Epithelial cell of esophagus (primary cell): ENCODE measurements at regions not wholly inside any gene's neighbourhood (a gene's known extent, or its start where the extent isn't known, plus 50 kb on each side); places are given as distances from the start of the nearest gene placed in this dataset.
"Not testable (repeated sequence)": the region's sequence is repeated elsewhere in the genome, so short reads cannot be mapped to it uniquely, and the experiment has no call there.

Experiments
- DNase-seq: peaks from one replicate; pipeline ENCODE4 v3.0.0; 2010; ENCODE audit warnings: low read depth
- H3K4me3 ChIP-seq: 2 replicates; pipeline ENCODE4 v1.5.1; 2011; ENCODE audit warnings: mild to moderate bottlenecking, low read length, control low read depth
- CTCF ChIP-seq: IDR thresholded peaks from 2 replicates; pipeline ENCODE4 v1.5.1; 2011; ENCODE audit warnings: low read depth, mild to moderate bottlenecking, low read length, control low read depth, inconsistent platforms; ENCODE audit not compliant: insufficient read depth; ENCODE audit errors: missing control alignments

GRCh38 chr6:21333715-21334114 is 259.8 kb upstream of the SOX4 start:
- DNase-seq, result no peak
- H3K4me3 ChIP-seq, result no peak overlapping the region
- no peak for TF ChIP-seq CTCF

DNA sequence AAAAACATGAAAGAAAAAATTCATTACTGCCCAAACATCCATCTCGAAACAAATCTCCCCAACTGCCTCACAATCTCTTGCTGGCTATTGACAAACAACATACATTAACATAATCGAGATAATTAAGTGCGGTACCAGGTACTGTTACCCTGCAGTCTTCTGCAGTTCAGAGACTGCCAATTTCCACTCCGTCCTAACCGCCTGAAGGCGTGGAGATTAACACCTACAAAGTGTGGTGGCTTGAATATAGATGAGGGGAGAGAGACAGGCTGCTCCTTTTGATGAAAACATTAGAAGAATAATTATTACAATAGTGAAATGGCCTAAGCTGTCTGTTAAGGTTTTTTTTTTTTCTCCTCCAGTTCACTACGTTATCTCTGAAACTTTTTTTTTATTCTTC is 258.9 kb upstream of the SOX4 start:
- no peak for TF ChIP-seq CTCF
- H3K4me3 ChIP-seq, result no peak overlapping the region
- no peak for DNase-seq

DNA sequence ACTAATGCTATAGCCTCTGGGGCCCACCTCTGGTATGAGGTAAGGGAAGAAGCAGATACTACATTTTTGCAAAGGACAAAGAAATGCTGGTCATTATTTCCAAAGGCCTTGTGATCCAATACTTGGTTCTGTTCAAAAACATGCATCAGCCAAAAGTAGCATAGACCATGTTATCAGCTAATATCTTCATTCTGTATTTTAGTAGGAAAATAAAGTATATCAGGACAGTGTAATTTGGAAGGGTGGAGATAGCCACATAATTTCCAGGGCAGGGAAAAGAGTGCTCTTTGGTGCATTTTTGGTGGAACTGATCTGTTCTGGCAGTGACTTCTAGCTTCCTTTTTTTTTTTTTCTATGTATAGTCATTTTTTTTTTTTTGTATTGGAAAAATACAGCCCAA is 258.0 kb upstream of the SOX4 start:
- no peak for TF ChIP-seq CTCF
- no peak for DNase-seq
- no peak overlapping the region for H3K4me3 ChIP-seq

GRCh38 chr6:21337263-21337662 is 256.3 kb upstream of the SOX4 start:
- TF ChIP-seq CTCF, result no peak
- no peak for DNase-seq
- H3K4me3 ChIP-seq, result no peak overlapping the region

GRCh38 chr6:21340573-21340972 is 253.0 kb upstream of the SOX4 start:
- no peak for TF ChIP-seq CTCF

DNA sequence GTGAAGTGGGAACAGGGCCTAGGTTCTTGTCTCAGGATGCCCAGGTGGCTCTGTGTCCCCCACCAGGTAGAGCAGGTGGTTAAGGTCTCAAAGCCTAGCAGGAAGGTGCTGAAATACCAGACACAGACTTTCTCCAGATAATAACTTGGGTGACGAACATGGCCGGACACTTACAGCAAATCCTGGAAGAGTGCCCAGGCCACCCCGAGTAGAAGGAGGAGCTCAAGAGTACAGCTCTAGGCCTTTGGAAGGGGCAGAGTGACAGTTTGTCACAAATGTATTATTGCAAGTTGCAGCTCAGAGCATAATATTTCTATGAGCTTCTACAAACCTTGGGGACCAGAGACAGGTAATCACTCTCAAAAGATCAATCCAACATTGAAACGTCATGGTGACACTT is 251.6 kb upstream of the SOX4 start:
- no peak for DNase-seq
- H3K4me3 ChIP-seq, result no peak overlapping the region
- no peak for TF ChIP-seq CTCF

More at GRCh38 chr6:21340573-21340972, 253.0 kb upstream of the SOX4 start:
- H3K4me3 ChIP-seq, result no peak overlapping the region
- DNase-seq, result no peak

DNA sequence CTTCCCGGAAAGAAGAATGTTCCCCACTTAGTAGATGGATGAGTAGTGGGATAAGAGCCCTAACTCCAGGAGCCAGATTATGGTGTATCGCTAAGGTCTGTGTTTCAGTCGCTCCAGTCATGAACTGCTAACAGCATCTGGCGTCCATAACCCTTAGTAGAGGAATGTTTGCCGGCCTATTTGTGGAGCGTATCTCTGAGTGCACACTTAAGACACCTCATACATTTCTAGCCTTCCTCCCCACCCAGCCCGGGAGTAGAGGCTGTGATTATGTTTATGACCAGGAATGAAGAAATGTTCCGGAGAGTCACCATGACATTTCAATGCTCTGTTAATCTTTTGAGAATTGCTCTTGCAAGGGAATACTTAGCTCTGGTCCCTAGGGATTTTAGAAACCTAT is 251.1 kb upstream of the SOX4 start:
- DNase-seq, result no peak
- H3K4me3 ChIP-seq, result no peak overlapping the region
- no peak for TF ChIP-seq CTCF

DNA sequence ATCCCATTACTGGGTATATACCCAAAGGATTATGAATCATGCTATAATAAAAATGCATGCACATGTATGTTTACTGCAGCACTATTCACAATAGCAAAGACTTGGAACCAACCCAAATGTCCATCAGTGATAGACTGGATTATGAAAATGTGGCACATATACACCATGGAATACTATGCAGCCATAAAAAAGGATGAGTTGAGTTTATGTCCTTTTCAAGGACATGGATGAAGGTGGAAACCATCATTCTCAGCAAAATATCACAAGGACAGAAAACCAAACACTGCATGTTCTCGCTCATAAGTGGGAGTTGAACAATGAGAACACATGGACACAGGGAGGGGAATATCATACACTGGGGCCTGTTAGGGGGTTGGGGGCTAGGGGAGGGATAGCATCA is 247.8 kb upstream of the SOX4 start:
- not testable (repeated sequence) for DNase-seq, H3K4me3 ChIP-seq
